Bone marrow (tissue), 2 donors: ENCODE measurements at regions not wholly inside any gene's neighbourhood (a gene's known extent, or its start where the extent isn't known, plus 50 kb on each side); places are given as distances from the start of the nearest gene placed in this dataset.
"Not testable (repeated sequence)": the region's sequence is repeated elsewhere in the genome, so short reads cannot be mapped to it uniquely, and the experiment has no call there.

Experiments used
- DNase-seq, 2 donors: peaks; one replicate each; lab custom pipeline; 2025; lab: John Stamatoyannopoulos, UW

GRCh38 chr1:38787041-38787440 is 72.5 kb downstream of the RRAGC start:
- DNase-seq, result no peak

- no peak for DNase-seq
Measured at GRCh38 chr1:38786040-38786436, 73.5 kb downstream of the RRAGC start.

GRCh38 chr1:38785285-38786039 is 74.1 kb downstream of the RRAGC start:
- DNase-seq, result no peak

GRCh38 chr1:38784452-38785284 is 74.9 kb downstream of the RRAGC start:
- DNase-seq, result no peak

DNA sequence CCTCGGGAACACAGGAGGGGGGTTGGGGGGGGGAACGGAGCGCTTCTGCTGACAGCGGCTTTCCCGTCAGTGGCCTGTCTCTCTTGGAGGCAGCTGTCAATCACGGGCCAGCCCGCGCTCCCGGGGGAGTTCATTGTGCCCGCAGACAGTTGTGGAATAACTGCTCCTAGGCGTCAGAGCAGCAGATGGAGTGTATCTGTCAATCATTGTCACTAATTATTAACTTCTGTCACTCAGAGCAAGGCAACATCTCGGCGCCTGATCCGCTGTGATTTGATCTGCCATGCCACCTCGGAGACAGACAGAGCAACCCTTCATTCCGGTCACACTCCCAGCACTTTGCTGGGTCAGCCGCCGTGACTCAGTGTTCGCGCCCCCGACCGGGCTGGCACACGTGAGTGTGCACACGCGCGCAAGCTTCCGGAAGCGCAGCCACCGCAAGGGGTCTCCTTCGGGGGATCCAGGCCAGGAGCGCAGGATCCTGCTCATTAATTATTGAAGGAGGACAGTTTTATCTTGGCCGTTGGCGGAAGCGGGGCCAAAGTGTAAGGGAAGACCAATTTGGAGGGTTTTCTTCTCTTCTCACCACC is 75.8 kb downstream of the RRAGC start:
- DNase-seq, result no peak

- DNase-seq, result no peak
Measured at GRCh38 chr1:38781872-38782617, 77.5 kb downstream of the RRAGC start.

GRCh38 chr1:38780133-38780532 is 79.4 kb downstream of the RRAGC start:
- no peak for DNase-seq

DNA sequence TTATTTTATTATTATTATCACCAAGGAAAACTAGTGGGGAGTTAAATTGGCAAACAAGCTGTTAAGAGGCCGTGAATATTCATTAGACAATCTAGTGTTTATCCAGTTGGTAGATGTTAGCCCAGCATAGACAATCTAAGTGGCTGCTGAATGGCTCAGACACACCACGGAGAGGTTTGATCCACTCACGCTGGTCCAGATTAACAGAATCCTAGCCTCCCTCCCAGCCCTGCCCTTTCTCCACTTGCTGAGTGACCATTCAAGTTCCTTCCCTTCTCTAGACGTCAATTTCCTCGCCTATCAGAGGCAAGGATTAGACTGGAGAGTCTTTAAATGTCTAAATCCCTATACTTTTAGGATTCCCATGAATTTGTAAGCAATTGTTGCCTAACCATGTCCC is 80.1 kb downstream of the RRAGC start:
- DNase-seq, result no peak

DNA sequence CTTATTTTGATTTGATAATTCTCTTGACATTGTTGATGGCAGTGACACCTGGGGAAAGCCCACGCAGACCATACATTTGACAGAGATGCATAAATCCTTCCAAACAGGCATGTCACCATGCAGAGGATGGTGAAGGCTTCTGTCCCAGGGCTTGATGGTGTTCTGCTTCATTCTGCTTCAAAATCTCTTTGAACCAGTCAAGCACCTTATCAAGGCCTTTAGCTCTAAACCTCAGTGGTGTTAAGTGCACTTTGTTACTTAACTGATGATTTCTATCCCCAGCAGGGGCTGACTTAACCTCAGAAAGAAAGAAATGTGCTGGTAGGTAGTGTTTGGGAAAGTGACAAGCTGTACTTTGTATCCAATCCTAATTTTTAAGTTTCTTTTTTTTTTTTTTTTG is 81.1 kb downstream of the RRAGC start:
- no peak for DNase-seq

DNA sequence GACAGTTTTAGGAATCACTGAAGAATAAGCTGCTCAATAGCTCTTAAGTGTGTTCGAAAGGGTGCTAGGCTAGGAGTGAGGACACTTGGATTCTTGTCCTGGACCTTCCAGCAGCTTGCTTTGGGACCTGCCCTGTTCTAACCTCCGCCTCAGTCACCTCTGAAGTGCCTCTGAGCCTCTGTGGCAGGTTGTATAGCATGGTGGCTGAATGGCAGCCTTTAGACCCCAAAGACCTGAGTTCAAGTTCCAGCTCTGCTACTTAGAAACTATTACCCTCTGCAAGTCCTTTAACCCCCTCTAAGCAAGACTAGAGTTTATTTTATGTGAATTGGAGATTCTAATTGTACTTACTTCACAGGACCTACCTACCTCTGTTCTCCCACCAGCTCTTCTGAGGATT is 81.5 kb downstream of the RRAGC start:
- DNase-seq, result no peak

- DNase-seq, result no peak
Measured at GRCh38 chr1:38777464-38777957, 82.1 kb downstream of the RRAGC start.

DNA sequence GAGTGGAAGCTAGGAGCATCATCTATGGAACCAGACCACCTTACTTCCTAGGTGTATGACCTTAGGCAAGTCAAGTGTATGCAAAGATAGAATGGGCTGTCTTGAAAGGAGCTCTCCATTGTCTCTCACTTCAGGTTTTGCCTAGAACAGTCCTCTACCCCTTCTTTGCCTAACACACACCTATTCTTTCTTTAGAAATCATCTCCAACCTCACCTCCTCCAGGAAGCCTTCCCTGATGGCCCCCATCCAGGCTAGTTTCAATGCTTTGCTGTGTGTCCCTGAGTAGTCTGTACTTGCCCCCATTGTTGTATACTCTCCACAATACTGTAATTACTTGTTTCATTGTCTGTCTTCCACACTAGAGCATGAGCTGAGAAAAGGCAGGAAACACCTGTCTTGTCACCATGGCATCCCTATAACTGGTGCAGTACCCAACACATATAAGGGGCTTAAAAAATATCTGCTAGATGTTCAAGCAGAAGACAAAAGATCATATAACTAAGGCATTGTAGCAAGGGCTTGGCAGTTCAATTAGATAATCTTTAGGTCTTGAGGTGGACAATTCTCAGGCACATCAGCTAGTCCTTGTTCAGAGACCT is 83.0 kb downstream of the RRAGC start:
- DNase-seq, result no peak

DNA sequence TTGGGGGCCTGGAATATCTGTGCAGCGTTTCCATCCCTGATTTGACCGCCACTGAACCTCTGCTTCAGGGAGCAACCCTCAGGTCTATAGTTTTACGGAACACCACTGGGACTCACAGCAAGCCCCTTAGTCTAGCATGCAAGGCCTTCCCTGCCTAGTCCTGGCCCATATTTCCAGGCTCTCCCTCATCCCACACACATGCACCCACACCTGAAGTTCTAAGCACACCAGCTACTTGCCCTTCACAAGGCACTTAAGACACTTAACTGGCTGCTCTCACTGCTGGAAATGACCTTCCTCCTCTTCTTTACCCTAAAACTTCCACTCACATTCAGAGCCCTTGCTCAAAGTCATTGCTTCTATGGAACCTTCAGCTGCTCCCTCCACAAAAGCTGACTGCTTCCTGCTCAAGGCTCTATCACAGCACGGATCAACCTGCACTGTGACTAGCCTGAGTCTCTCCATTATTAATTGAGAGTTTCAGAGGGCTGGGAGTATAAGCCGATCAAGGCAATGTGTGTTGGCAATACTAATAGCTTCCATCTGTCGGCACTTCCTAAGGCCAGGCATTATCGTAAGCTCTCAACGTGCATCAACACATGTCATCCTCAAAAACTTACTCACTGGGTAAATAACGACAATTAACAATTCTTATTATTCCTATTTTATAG is 84.3 kb downstream of the RRAGC start:
- no peak for DNase-seq

DNA sequence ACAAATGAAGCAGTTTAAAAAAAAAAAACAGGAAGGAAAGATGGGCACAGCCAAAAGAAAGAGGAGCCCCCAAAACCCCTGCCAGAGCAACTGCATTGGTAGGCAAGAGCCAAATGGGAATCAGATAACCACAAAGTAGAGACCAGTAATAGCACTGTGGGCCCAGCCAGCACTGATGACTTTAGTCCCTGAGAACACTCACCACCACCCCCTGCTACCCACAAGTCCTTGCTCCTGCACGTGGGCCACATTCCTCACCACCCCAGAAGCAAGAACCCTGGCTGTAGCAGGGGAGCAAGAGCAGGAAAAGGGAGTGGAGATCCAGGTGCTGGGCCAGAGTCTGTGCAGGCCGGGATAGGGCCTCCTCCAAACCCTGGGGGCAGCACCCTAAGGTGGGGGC is 86.1 kb downstream of the RRAGC start:
- DNase-seq, result no peak

DNA sequence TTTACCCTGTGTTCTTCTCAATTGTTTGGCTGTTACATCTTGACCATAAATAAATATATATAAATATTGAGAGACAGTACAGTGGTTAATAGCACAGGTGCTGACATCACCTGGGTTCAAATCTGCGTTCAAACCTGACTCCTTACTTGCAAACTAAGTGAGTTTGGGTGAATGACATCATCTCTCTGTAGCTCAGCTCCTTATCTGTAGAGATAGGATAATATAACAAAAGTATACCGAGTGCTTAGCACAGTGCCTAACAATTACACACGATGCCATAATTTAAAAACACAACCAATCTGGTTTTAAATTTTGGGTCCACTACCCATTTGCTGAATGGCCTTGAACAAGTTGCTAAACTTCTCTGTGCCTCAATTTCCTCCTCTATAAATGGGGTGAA is 86.6 kb downstream of the RRAGC start:
- DNase-seq, result no peak

DNA sequence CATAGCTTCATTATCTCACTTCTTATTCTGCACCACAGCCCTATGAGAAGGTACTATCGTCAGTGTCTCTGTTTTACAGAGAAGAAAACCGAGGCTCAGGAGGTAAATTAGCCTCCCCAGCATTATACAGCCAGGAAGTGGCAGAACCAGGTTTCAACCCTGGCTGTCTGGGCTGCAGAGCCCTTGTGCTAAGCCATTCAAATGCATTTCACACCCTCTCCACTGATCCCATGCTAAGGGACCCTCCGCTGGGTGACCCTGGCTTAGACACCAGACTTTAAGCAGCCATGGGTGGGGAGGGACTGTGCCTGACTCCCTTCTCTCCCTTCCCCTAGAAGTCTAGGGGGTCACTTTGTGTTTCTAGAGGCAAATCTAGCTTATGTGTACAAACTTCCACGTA is 87.5 kb downstream of the RRAGC start:
- no peak for DNase-seq

DNA sequence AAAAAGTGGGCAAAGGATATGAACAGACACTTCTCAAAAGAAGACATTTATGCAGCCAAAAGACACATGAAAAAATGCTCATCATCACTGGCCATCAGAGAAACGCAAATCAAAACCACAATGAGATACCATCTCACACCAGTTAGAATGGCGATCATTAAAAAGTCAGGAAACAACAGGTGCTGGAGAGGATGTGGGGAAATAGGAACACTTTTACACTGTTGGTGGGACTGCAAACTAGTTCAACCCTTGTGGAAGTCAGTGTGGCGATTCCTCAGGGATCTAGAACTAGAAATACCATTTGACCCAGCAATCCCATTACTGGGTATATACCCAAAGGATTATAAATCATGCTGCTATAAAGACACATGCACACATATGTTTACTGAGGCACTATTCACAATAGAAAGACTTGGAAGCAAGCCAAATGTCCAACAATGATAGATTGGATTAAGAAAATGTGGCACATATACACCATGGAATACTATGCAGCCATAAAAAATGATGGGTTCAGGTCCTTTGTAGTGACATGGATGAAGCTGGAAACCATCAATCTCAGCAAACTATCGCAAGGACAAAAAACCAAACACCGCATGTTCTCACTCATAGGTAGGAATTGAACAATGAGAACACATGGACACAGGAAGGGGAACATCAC is 88.9 kb downstream of the RRAGC start:
- not testable (repeated sequence) for DNase-seq

DNA sequence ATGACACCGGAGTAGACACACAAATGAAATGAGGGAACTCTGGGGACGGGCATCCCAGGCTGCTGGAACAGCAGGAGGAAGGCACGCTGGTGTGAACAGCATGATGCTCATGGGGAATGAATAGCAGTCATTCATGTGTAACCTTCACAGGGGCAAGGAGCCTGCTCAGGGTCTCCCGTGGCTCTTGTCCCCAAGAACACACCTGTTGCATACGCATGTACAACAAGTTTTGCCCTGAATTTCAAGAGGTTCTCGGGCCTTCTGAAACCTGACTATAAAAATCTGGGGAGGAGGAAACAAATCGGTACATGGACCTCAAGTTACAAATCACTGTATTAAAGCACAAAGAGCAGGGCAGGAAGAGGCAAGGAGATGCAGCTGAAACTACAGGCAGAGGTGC is 93.4 kb downstream of the RRAGC start:
- DNase-seq, result no peak

- no peak for DNase-seq
Measured at GRCh38 chr1:38763121-38763520, 96.5 kb downstream of the RRAGC start.

- DNase-seq, result no peak
Measured at GRCh38 chr1:38760562-38760961, 99.0 kb downstream of the RRAGC start.

DNA sequence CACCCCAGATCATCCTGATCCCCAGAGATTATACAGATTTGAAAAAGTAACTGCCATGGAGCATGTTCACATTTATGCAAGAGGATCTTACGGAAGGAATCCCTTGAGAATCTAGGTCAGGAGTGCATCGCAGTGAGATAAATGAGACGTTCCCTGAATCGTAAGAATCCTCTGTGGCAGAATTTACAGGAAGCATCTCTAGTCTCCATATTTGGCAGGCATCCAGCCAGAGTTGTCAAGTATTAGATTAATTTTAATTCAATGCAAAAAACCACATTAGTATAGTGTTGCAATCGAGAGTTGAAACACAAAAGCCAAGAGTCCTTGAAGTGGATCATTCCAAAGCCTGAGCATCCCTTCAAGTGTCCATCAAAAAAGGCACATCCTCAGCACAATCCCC is 100.8 kb downstream of the RRAGC start:
- DNase-seq, result no peak
